Caco-2 (cell line): ENCODE measurements at regions not wholly inside any gene's neighbourhood (a gene's known extent, or its start where the extent isn't known, plus 50 kb on each side); places are given as distances from the start of the nearest gene placed in this dataset.

Source experiments
- BruUV-seq: library from RNA; stranded (reverse); fragments of 400-500 nt; replicated peaks from 2 replicates; lab custom pipeline; 2021; lab: Mats Ljungman, UMichigan
- CTCF ChIA-PET: fragments of 300-600 bp; sonication (Branson Sonifier 250); formaldehyde crosslinking; loops from one replicate; lab custom pipeline; 2022; ENCODE audit warnings: antibody characterized with exemption; lab: Charles Lee
- POLR2A ChIA-PET: fragments of 300-600 bp; sonication (Branson Sonifier 250); formaldehyde crosslinking; loops from one replicate; lab custom pipeline; 2022; ENCODE audit warnings: antibody characterized with exemption; lab: Charles Lee
- DNase-seq, 2 experiments: peaks; one replicate each; pipeline versions ENCODE4 v3.0.0 to v3.0.0-alpha.2; 2020 to 2022
- H3K27me3 ChIP-seq: replicated peaks from 2 replicates; pipeline ENCODE4 v1.6.0; 2011; ENCODE audit warnings: low read length; ENCODE audit not compliant: control insufficient read depth, insufficient read depth
- H3K36me3 ChIP-seq: 2 replicates; pipeline ENCODE4 v1.5.1; 2011; ENCODE audit warnings: low read length; ENCODE audit not compliant: control insufficient read depth, insufficient read depth
- H3K4me1 ChIP-seq: fragments of 250-450 bp; sonication (Bioruptor Pico); 2 replicates; pipeline ENCODE4 v1.5.1; 2020; ENCODE audit warnings: mild to moderate bottlenecking
- H3K4me3 ChIP-seq: 2 replicates; pipeline ENCODE4 v1.5.1; 2011; ENCODE audit warnings: low read depth, mild to moderate bottlenecking, control low read depth, low read length
- H3K9me3 ChIP-seq: fragments of 250-450 bp; sonication (Bioruptor Pico); 2 replicates; pipeline ENCODE4 v1.5.1; 2020; ENCODE audit warnings: mild to moderate bottlenecking, moderate library complexity
- H3K27ac Mint-ChIP-seq: one replicate; pipeline ENCODE4 v1.8.0; 2022; ENCODE audit warnings: mixed read lengths; ENCODE audit not compliant: unreplicated experiment
- H3K27me3 Mint-ChIP-seq: one replicate; pipeline ENCODE4 v1.8.0; 2022; ENCODE audit warnings: mixed read lengths; ENCODE audit not compliant: insufficient read depth, unreplicated experiment
- H3K36me3 Mint-ChIP-seq: one replicate; pipeline ENCODE4 v1.8.0; 2022; ENCODE audit warnings: mild to moderate bottlenecking, mixed read lengths; ENCODE audit not compliant: insufficient read depth, unreplicated experiment
- H3K4me1 Mint-ChIP-seq: one replicate; pipeline ENCODE4 v1.8.0; 2022; ENCODE audit warnings: low read depth, mixed read lengths; ENCODE audit not compliant: unreplicated experiment
- H3K4me3 Mint-ChIP-seq: one replicate; pipeline ENCODE4 v1.8.0; 2022; ENCODE audit warnings: mild to moderate bottlenecking, moderate library complexity, mixed read lengths; ENCODE audit not compliant: unreplicated experiment
- H3K9me3 Mint-ChIP-seq: one replicate; pipeline ENCODE4 v1.8.0; 2022; ENCODE audit warnings: mixed read lengths; ENCODE audit not compliant: unreplicated experiment
- intact Hi-C: fragments of 100-400 bp; cut with micrococcal nuclease; formaldehyde crosslinking; loops from one replicate; pipeline ENCODE4 v1.10.0; 2022; ENCODE audit not compliant: unreplicated experiment
- TF ChIP-seq, protein P1 (sequence below), 2 experiments: fragments of 200-600 bp in 1 of 2; IDR thresholded peaks; 1 replicate in 1 of 2; 2 replicates in 1 of 2; pipeline versions ENCODE4 v1.5.1 to v1.8.0; 2011 to 2022; ENCODE audit warnings: antibody characterized with exemption in 1 of 2, control low read depth in 1 of 2, inconsistent platforms in 1 of 2, low read depth in 1 of 2, low read length in 1 of 2, mild to moderate bottlenecking in 1 of 2, moderate library complexity in 1 of 2; ENCODE audit not compliant: insufficient read depth in 1 of 2, severe bottlenecking in 1 of 2, unreplicated experiment in 1 of 2

GRCh38 chr3:10758304-10759037 is 57.6 kb upstream of the SLC6A11 start:
- Mint-ChIP-seq H3K4me3 (no peak overlapping the region), H3K27ac (no peak overlapping the region), H3K27me3 (peaks cover 10% of the 10 kb centered on the region), H3K4me1 (no peaks in the 10 kb centered on the region), H3K9me3 (no peaks in the 10 kb centered on the region), H3K36me3 (no peaks in the 10 kb centered on the region)
- peak; percentile 66 to 73 for DNase-seq
- BruUV-seq: no TSS peak
- H3K4me3 ChIP-seq: no peak overlapping the region
- TF ChIP-seq, protein P1, sequence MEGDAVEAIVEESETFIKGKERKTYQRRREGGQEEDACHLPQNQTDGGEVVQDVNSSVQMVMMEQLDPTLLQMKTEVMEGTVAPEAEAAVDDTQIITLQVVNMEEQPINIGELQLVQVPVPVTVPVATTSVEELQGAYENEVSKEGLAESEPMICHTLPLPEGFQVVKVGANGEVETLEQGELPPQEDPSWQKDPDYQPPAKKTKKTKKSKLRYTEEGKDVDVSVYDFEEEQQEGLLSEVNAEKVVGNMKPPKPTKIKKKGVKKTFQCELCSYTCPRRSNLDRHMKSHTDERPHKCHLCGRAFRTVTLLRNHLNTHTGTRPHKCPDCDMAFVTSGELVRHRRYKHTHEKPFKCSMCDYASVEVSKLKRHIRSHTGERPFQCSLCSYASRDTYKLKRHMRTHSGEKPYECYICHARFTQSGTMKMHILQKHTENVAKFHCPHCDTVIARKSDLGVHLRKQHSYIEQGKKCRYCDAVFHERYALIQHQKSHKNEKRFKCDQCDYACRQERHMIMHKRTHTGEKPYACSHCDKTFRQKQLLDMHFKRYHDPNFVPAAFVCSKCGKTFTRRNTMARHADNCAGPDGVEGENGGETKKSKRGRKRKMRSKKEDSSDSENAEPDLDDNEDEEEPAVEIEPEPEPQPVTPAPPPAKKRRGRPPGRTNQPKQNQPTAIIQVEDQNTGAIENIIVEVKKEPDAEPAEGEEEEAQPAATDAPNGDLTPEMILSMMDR (IDR thresholded peaks at IDR 0.05; ENCODE audit: insufficient read depth in 1 of 2, low read depth in 1 of 2, low read length in 1 of 2, severe bottlenecking in 1 of 2, unreplicated experiment in 1 of 2): peak; percentile 74 to 82
- no peaks in the 10 kb centered on the region; the same call in 1 of the 2 replicates for H3K27me3 ChIP-seq
- CTCF ChIA-PET: interaction anchor here (0.7 to 1.7 kb wide), 8 partner anchors 14 to 302 kb away, joined by 3 to 9 read pairs (median 4); no protein-coding TSS in a partner anchor
- intact Hi-C loops: loop anchor here (1.0 kb wide), 5 partner anchors 25 to 301 kb away; no protein-coding TSS in a partner anchor
- H3K9me3 ChIP-seq: no peaks in the 10 kb centered on the region
- POLR2A ChIA-PET: no interaction called here
- no peaks in the 10 kb centered on the region for H3K36me3 ChIP-seq
- H3K4me1 ChIP-seq: no peaks in the 10 kb centered on the region

GRCh38 chr3:10759495-10759894 is 56.5 kb upstream of the SLC6A11 start:
- no peak overlapping the region for H3K27ac Mint-ChIP-seq
- H3K36me3 Mint-ChIP-seq: no peaks in the 10 kb centered on the region
- Histone ChIP-seq H3K4me3 (no peak overlapping the region), H3K27me3 (no peaks in the 10 kb centered on the region; the same call in 1 of the 2 replicates), H3K4me1 (no peaks in the 10 kb centered on the region), H3K9me3 (no peaks in the 10 kb centered on the region), H3K36me3 (no peaks in the 10 kb centered on the region)
- no peak overlapping the region for H3K4me3 Mint-ChIP-seq
- TF ChIP-seq, protein P1 (IDR thresholded peaks at IDR 0.05; ENCODE audit: insufficient read depth in 1 of 2, low read depth in 1 of 2, low read length in 1 of 2, severe bottlenecking in 1 of 2, unreplicated experiment in 1 of 2): no peak
- no TSS peak for BruUV-seq
- no peaks in the 10 kb centered on the region for H3K4me1 Mint-ChIP-seq
- H3K27me3 Mint-ChIP-seq: peaks cover 8% of the 10 kb centered on the region
- no peaks in the 10 kb centered on the region for H3K9me3 Mint-ChIP-seq
- intact Hi-C loops: no loop called here
- CTCF ChIA-PET: no interaction called here
- DNase-seq: no peak
- POLR2A ChIA-PET: no interaction called here

DNA sequence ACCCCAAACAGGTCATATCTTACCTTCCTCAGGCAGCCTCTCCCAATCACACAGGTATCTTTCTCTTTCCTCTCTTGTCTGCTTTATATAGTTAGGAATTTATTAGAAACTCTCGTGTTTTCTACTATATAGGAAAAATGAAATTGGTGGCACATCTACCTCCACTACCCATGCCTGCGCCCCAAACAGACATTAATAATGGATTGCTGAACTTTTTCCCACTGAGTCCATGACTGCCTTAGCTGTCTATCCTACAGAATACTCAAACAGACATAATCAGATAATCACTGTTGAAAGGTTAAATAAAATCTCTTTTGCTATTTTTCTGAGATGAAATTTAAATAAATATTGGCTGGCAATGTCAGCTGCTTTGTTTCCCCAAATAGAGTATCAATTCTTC is 55.8 kb upstream of the SLC6A11 start:
- no peaks in the 10 kb centered on the region for H3K36me3 ChIP-seq
- no peak overlapping the region for H3K4me3 Mint-ChIP-seq
- CTCF ChIA-PET: no interaction called here
- intact Hi-C loops: no loop called here
- BruUV-seq: no TSS peak
- H3K27ac Mint-ChIP-seq: no peak overlapping the region
- H3K4me1 ChIP-seq: no peaks in the 10 kb centered on the region
- POLR2A ChIA-PET: no interaction called here
- peaks cover 8% of the 10 kb centered on the region for H3K27me3 Mint-ChIP-seq
- H3K9me3 ChIP-seq: no peaks in the 10 kb centered on the region
- no peaks in the 10 kb centered on the region for H3K4me1 Mint-ChIP-seq
- TF ChIP-seq, protein P1 (IDR thresholded peaks at IDR 0.05; ENCODE audit: insufficient read depth in 1 of 2, low read depth in 1 of 2, low read length in 1 of 2, severe bottlenecking in 1 of 2, unreplicated experiment in 1 of 2): no peak
- no peak overlapping the region for H3K4me3 ChIP-seq
- no peaks in the 10 kb centered on the region for H3K36me3 Mint-ChIP-seq
- H3K9me3 Mint-ChIP-seq: no peaks in the 10 kb centered on the region
- DNase-seq: no peak
- no peaks in the 10 kb centered on the region; the same call in 1 of the 2 replicates for H3K27me3 ChIP-seq
